Neuronal stem cell (in vitro differentiated cells): ENCODE measurements at regions not wholly inside any gene's neighbourhood (a gene's known extent, or its start where the extent isn't known, plus 50 kb on each side); places are given as distances from the start of the nearest gene placed in this dataset.

Experiments
- DNase-seq: peaks from one replicate; pipeline ENCODE4 v3.0.0-alpha.2; 2013; ENCODE audit warnings: low spot score
- H2AFZ ChIP-seq: one replicate; pipeline ENCODE4 v1.6.1; 2013; ENCODE audit warnings: mild to moderate bottlenecking, low read length, inconsistent platforms
- H2AK5ac ChIP-seq: 2 replicates; pipeline ENCODE4 v1.6.1; 2013; ENCODE audit warnings: low read depth, mild to moderate bottlenecking, inconsistent platforms, low read length, moderate library complexity, mixed read lengths
- H2BK120ac ChIP-seq: 2 replicates; pipeline ENCODE4 v1.6.1; 2013; ENCODE audit warnings: low read depth, mild to moderate bottlenecking, inconsistent platforms, low read length, moderate library complexity, mixed read lengths
- H2BK12ac ChIP-seq: one replicate; pipeline ENCODE4 v1.6.1; 2013; ENCODE audit warnings: low read length, inconsistent platforms
- H2BK15ac ChIP-seq: 2 replicates; pipeline ENCODE4 v1.6.1; 2013; ENCODE audit warnings: mild to moderate bottlenecking, low read length, inconsistent platforms, mixed read lengths
- H2BK5ac ChIP-seq: one replicate; pipeline ENCODE4 v1.6.1; 2013; ENCODE audit warnings: inconsistent platforms, mild to moderate bottlenecking, low read length, moderate library complexity
- H3K14ac ChIP-seq: one replicate; pipeline ENCODE4 v1.6.1; 2013; ENCODE audit warnings: low read length, inconsistent platforms
- H3K18ac ChIP-seq: 2 replicates; pipeline ENCODE4 v1.6.1; 2013; ENCODE audit warnings: low read length, inconsistent platforms
- H3K23ac ChIP-seq: 2 replicates; pipeline ENCODE4 v1.6.1; 2013; ENCODE audit warnings: low read depth, mild to moderate bottlenecking, mixed read lengths, low read length, inconsistent platforms; ENCODE audit not compliant: poor library complexity
- H3K27ac ChIP-seq: replicated peaks from 3 replicates; pipeline ENCODE4 v1.5.1; 2013; ENCODE audit warnings: low read length, inconsistent platforms
- H3K27me3 ChIP-seq, 3 experiments: 2 replicates each; pipeline ENCODE4 v1.6.1; 2013; ENCODE audit warnings: low read length in 3 of 3, mild to moderate bottlenecking in 2 of 3, inconsistent platforms in 1 of 3, low read depth in 1 of 3, mixed read lengths in 1 of 3, moderate library complexity in 1 of 3; ENCODE audit not compliant: control insufficient read depth in 3 of 3, insufficient read depth in 3 of 3
- H3K36me3 ChIP-seq, 2 donors: replicated peaks in 1 of 2; 2 replicates each; pipeline ENCODE4 v1.6.1; 2013; ENCODE audit warnings: low read length in 2 of 2; ENCODE audit not compliant: control insufficient read depth in 2 of 2, insufficient read depth in 2 of 2
- H3K4ac ChIP-seq: 2 replicates; pipeline ENCODE4 v1.6.1; 2013; ENCODE audit warnings: inconsistent platforms, mild to moderate bottlenecking, low read length, moderate library complexity
- H3K4me1 ChIP-seq, 2 donors: 1 replicate in 1 of 2; 2 replicates in 1 of 2; pipeline ENCODE4 v1.6.1; 2013; ENCODE audit warnings: low read length in 2 of 2, low read depth in 1 of 2; ENCODE audit not compliant: control insufficient read depth in 2 of 2, insufficient read depth in 1 of 2
- H3K4me2 ChIP-seq: one replicate; pipeline ENCODE4 v1.6.1; 2013; ENCODE audit warnings: mild to moderate bottlenecking, low read length, inconsistent platforms; ENCODE audit not compliant: insufficient read depth, poor library complexity, severe bottlenecking
- H3K4me3 ChIP-seq, 2 donors: 2 replicates each; pipeline ENCODE4 v1.5.1; 2013; ENCODE audit warnings: low read length in 2 of 2, mild to moderate bottlenecking in 2 of 2, inconsistent platforms in 1 of 2, moderate library complexity in 1 of 2
- H3K79me1 ChIP-seq: one replicate; pipeline ENCODE4 v1.6.1; 2013; ENCODE audit warnings: low read depth, mild to moderate bottlenecking, inconsistent platforms, low read length, moderate library complexity
- H3K9ac ChIP-seq: one replicate; pipeline ENCODE4 v1.6.1; 2013; ENCODE audit warnings: mild to moderate bottlenecking, low read depth, low read length, inconsistent platforms; ENCODE audit not compliant: poor library complexity
- H3K9me3 ChIP-seq, 2 donors: replicated peaks in 1 of 2; 2 replicates each; pipeline versions ENCODE3 to v1.6.1; 2013; ENCODE audit warnings: low read length in 2 of 2, mild to moderate bottlenecking in 2 of 2, inconsistent platforms in 1 of 2, low read depth in 1 of 2, mixed read lengths in 1 of 2, moderate library complexity in 1 of 2; ENCODE audit not compliant: control insufficient read depth in 2 of 2, insufficient read depth in 1 of 2
- H4K8ac ChIP-seq: one replicate; pipeline ENCODE4 v1.6.1; 2013; ENCODE audit warnings: low read depth, mild to moderate bottlenecking, inconsistent platforms, low read length, moderate library complexity
- H4K91ac ChIP-seq: one replicate; pipeline ENCODE4 v1.6.1; 2013; ENCODE audit warnings: low read length, low read depth, mild to moderate bottlenecking, inconsistent platforms; ENCODE audit not compliant: poor library complexity
- WGBS, 2 donors: extraction: QIAGEN DNeasy Blood & Tissue Kit; methylation state at CpG; one replicate each; pipeline ENCODE4 v1.1.7; 2013; ENCODE audit warnings: missing lambda C conversion rate in 2 of 2, mixed read lengths in 1 of 2; ENCODE audit not compliant: insufficient read length in 2 of 2, insufficient replicate concordance in 1 of 2; ENCODE audit errors: extremely low coverage in 2 of 2; 5-methylcytosine and 5-hydroxymethylcytosine counted together

DNA sequence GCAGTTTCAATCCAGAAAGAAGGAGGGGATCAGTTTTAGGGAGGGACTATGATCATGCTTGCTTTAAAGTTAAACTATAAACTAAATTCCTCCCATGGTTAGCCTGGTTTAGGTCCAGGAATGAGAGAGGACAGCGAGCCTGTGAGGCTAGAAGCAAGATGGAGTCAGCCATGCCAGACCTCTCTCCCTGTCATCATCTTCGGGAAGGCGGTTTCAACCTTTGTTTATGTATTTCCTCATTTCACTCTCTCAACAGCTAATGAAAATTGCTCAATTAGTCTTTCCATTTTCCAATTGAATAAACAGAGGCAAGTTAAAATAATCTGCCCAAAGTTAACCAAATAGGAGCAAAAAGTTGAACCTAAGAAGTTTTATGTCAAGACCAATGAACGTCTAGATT, 201.5 kb downstream of the KCNJ2 start:
- Histone ChIP-seq H3K23ac (no peak overlapping the region), H3K36me3 (no peaks in the 10 kb centered on the region), H4K8ac (no peak overlapping the region), H3K4ac (no peak overlapping the region), H3K27ac (no peak overlapping the region), H3K79me1 (no peaks in the 10 kb centered on the region), H2BK12ac (no peak overlapping the region), H2BK15ac (no peak overlapping the region), H2BK5ac (no peak overlapping the region), H2AK5ac (no peak overlapping the region), H2AFZ (no peak overlapping the region), H3K4me1 (peaks cover 2 to 5% of the 10 kb centered on the region in 2 donors), H2BK120ac (no peak overlapping the region), H4K91ac (no peak overlapping the region), H3K14ac (no peak overlapping the region), H3K9me3 (no peaks in the 10 kb centered on the region), H3K27me3 (no peaks in the 10 kb centered on the region), H3K4me3 (no peak overlapping the region), H3K18ac (no peak overlapping the region), H3K4me2 (no peak overlapping the region), H3K9ac (no peak overlapping the region)
- no CpG with 5 or more reads among the region's 4 CpGs for WGBS, 2 donors
- DNase-seq = no peak

DNA sequence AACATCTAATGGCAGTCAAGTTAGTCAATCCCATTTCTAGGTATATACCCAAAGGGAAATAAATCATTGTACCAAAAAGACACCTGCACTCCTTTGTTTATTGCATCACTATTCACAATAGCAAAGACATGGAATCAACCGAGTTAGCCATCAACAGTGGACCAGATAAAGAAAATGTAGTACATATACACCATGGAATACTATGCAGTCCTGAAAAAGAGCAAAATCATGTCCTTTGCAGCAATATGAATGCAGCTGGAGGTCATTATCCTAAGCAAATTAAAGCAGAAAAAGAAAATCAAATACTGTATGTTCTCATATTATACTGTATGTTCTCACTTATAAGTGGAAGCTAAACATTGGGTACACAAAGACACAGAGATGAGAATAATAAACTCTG, 204.0 kb downstream of the KCNJ2 start:
- Histone ChIP-seq H3K4ac (no peak overlapping the region), H3K27ac (no peak overlapping the region), H2BK15ac (no peak overlapping the region), H4K8ac (no peak overlapping the region), H2BK120ac (no peak overlapping the region), H3K23ac (no peak overlapping the region), H3K27me3 (no peaks in the 10 kb centered on the region), H3K4me2 (no peak overlapping the region), H3K36me3 (no peaks in the 10 kb centered on the region), H3K9ac (no peak overlapping the region), H2BK5ac (no peak overlapping the region), H2AFZ (no peak overlapping the region), H3K9me3 (no peaks in the 10 kb centered on the region), H4K91ac (no peak overlapping the region), H3K14ac (no peak overlapping the region), H3K4me1 (no peaks in the 10 kb centered on the region), H3K79me1 (no peaks in the 10 kb centered on the region), H2BK12ac (no peak overlapping the region), H3K4me3 (no peak overlapping the region), H3K18ac (no peak overlapping the region), H2AK5ac (no peak overlapping the region)
- WGBS, 2 donors = no CpG with 5 or more reads among the region's 1 CpG
- DNase-seq = no peak

DNA sequence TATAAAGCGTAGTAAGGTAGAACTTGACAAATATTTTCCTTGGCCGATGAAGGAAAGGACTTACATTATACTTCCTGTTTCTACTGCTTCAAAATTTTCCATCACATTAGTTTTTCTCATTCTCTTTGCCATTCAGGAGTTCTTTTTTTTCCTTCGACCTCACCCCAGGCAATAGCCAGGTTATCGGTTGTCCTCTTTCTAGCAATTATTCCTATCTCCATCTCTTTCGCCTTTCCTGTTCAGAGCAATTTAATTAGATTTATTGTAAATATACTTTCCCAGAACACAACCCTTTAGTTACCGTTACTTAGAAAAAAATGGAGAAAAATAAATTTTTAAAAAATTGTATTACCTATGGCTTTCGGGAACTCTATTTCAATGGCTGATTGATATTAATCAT, 205.2 kb downstream of the KCNJ2 start:
- no peak overlapping the region for H3K23ac ChIP-seq
- H3K4me1 ChIP-seq = no peaks in the 10 kb centered on the region
- no peak overlapping the region for H3K18ac ChIP-seq
- H3K4me3 ChIP-seq = no peak overlapping the region
- no peak overlapping the region for H2BK12ac ChIP-seq
- no CpG with 5 or more reads among the region's 7 CpGs for WGBS, 2 donors
- H3K4me2 ChIP-seq = no peak overlapping the region
- H3K4ac ChIP-seq = no peak overlapping the region
- no peak overlapping the region for H2BK15ac ChIP-seq
- no peak overlapping the region for H4K8ac ChIP-seq
- no peak overlapping the region for H2AK5ac ChIP-seq
- no peak overlapping the region for H3K27ac ChIP-seq
- H3K27me3 ChIP-seq = no peaks in the 10 kb centered on the region
- no peak overlapping the region for H3K9ac ChIP-seq
- no peak overlapping the region for H4K91ac ChIP-seq
- no peak overlapping the region for H2AFZ ChIP-seq
- H3K9me3 ChIP-seq = no peaks in the 10 kb centered on the region
- DNase-seq = no peak
- H3K79me1 ChIP-seq = no peaks in the 10 kb centered on the region
- no peaks in the 10 kb centered on the region for H3K36me3 ChIP-seq
- H2BK5ac ChIP-seq = no peak overlapping the region
- H2BK120ac ChIP-seq = no peak overlapping the region
- no peak overlapping the region for H3K14ac ChIP-seq

DNA sequence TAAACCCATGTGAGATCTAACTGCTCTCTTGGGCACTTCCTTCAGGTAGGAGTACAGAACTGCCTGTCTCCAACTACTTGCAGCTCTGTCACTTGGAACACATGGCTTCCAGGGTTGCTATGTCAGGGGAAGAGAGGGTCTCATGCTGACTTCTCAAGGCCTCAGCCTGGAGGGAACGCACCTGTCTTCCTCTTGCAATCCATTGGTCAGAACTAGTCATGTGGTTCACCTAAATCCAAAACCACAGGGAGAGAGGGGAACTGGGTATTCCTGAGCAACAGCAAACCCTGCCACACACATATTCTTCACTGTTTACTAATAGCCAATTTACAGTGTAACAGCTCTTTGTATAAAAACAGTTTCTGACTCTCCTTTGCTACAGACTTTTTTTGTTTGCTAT, 206.1 kb downstream of the KCNJ2 start:
- no peak overlapping the region for H3K4me3 ChIP-seq
- H3K4ac ChIP-seq = no peak overlapping the region
- H2BK120ac ChIP-seq = no peak overlapping the region
- H4K91ac ChIP-seq = no peak overlapping the region
- H4K8ac ChIP-seq = no peak overlapping the region
- no peak overlapping the region for H3K23ac ChIP-seq
- H3K79me1 ChIP-seq = no peaks in the 10 kb centered on the region
- DNase-seq = no peak
- H3K4me2 ChIP-seq = no peak overlapping the region
- H3K27me3 ChIP-seq = no peaks in the 10 kb centered on the region
- no peaks in the 10 kb centered on the region for H3K36me3 ChIP-seq
- no peak overlapping the region for H2BK12ac ChIP-seq
- H3K9ac ChIP-seq = no peak overlapping the region
- H2AFZ ChIP-seq = no peak overlapping the region
- H3K9me3 ChIP-seq = no peaks in the 10 kb centered on the region
- H2BK15ac ChIP-seq = no peak overlapping the region
- H3K27ac ChIP-seq = no peak overlapping the region
- WGBS, 2 donors = no CpG with 5 or more reads among the region's 1 CpG
- no peak overlapping the region for H3K18ac ChIP-seq
- no peak overlapping the region for H2AK5ac ChIP-seq
- H3K4me1 ChIP-seq = no peaks in the 10 kb centered on the region
- no peak overlapping the region for H3K14ac ChIP-seq
- H2BK5ac ChIP-seq = no peak overlapping the region
